GM23248 (cell line): ENCODE measurements at regions not wholly inside any gene's neighbourhood (a gene's known extent, or its start where the extent isn't known, plus 50 kb on each side); places are given as distances from the start of the nearest gene placed in this dataset.

Experiments used
- DNase-seq: peaks from one replicate; pipeline ENCODE4 v3.0.0-alpha.2; 2015
- H2AFZ ChIP-seq: fragments of 200-600 bp; sonication (generic); 2 replicates; pipeline ENCODE4 v1.6.1; 2016; ENCODE audit warnings: antibody characterized with exemption
- H3F3A ChIP-seq: fragments of 200-600 bp; sonication (generic); 2 replicates; pipeline ENCODE4 v1.6.1; 2016; ENCODE audit warnings: mild to moderate bottlenecking, antibody characterized with exemption, mixed run types; ENCODE audit not compliant: insufficient read depth
- H3K27ac ChIP-seq: fragments of 200-600 bp; sonication (generic); 2 replicates; pipeline ENCODE4 v1.5.1; 2016; ENCODE audit warnings: mild to moderate bottlenecking
- H3K27me3 ChIP-seq: fragments of 200-600 bp; sonication (generic); replicated peaks from 2 replicates; pipeline ENCODE4 v1.6.1; 2016; ENCODE audit warnings: mild to moderate bottlenecking; ENCODE audit not compliant: insufficient read depth
- H3K36me3 ChIP-seq: fragments of 200-600 bp; sonication (generic); 2 replicates; pipeline ENCODE4 v1.6.1; 2016; ENCODE audit warnings: low read depth, mild to moderate bottlenecking
- H3K4me1 ChIP-seq: fragments of 200-600 bp; sonication (generic); 2 replicates; pipeline ENCODE4 v1.6.1; 2016; ENCODE audit warnings: mild to moderate bottlenecking; ENCODE audit not compliant: insufficient read depth
- H3K4me2 ChIP-seq: fragments of 200-600 bp; sonication (generic); one replicate; pipeline ENCODE4 v1.6.1; 2016; ENCODE audit warnings: mild to moderate bottlenecking; ENCODE audit not compliant: unreplicated experiment
- H3K4me3 ChIP-seq: fragments of 200-600 bp; sonication (generic); 2 replicates; pipeline ENCODE4 v1.5.1; 2016; ENCODE audit warnings: mild to moderate bottlenecking
- H3K79me2 ChIP-seq: fragments of 200-600 bp; sonication (generic); 2 replicates; pipeline ENCODE4 v1.6.1; 2016; ENCODE audit warnings: mild to moderate bottlenecking; ENCODE audit not compliant: insufficient read depth
- H3K9ac ChIP-seq: fragments of 200-600 bp; sonication (generic); 2 replicates; pipeline ENCODE4 v1.6.1; 2016; ENCODE audit warnings: mild to moderate bottlenecking
- H3K9me2 ChIP-seq: fragments of 200-600 bp; sonication (generic); 2 replicates; pipeline ENCODE4 v1.6.1; 2016; ENCODE audit warnings: mixed run types, mild to moderate bottlenecking, moderate library complexity; ENCODE audit not compliant: insufficient read depth
- H3K9me3 ChIP-seq: fragments of 200-600 bp; sonication (generic); one replicate; pipeline ENCODE4 v1.6.1; 2017; ENCODE audit warnings: low read depth
- H4K20me1 ChIP-seq: fragments of 200-600 bp; sonication (generic); 2 replicates; pipeline ENCODE4 v1.6.0; 2016; ENCODE audit not compliant: insufficient read depth
- EZH2 ChIP-seq: fragments of 200-600 bp; sonication (generic); IDR thresholded peaks from 2 replicates; pipeline ENCODE4 v1.6.1; 2018; ENCODE audit warnings: antibody characterized with exemption, mild to moderate bottlenecking; ENCODE audit not compliant: insufficient read depth, poor library complexity, severe bottlenecking
- EZH2phosphoT487 ChIP-seq: fragments of 200-600 bp; sonication (generic); IDR thresholded peaks from 2 replicates; pipeline ENCODE4 v1.6.1; 2018; ENCODE audit warnings: antibody characterized with exemption, moderate library complexity, mild to moderate bottlenecking, low read depth; ENCODE audit not compliant: insufficient read depth
- WGBS, 2 experiments: methylation state at CpG; one replicate each; pipeline ENCODE4 v1.1.6; 2015 to 2017; ENCODE audit warnings: low lambda C conversion rate in 2 of 2, low coverage in 1 of 2; ENCODE audit errors: missing lambda C conversion rate in 2 of 2; 5-methylcytosine and 5-hydroxymethylcytosine counted together
- in situ Hi-C: fragments of 300-500 bp; cut with MboI; formaldehyde crosslinking; loops from 2 replicates; pipeline ENCODE4 v1.15.0; 2020

GRCh38 chr5:68710514-68710913, 383.3 kb upstream of the SLC30A5 start:
- Histone ChIP-seq H3K36me3 (no peaks in the 10 kb centered on the region), H3K9me3 (no peaks in the 10 kb centered on the region), H3K4me2 (no peak overlapping the region), H3K4me3 (no peak overlapping the region), H3K9ac (no peak overlapping the region), H3K4me1 (no peaks in the 10 kb centered on the region), H3K9me2 (0 out of 2 replicates have a peak, but pooled peaks cover 3% of the 10 kb centered on the region), H3F3A (no peaks in the 10 kb centered on the region), H4K20me1 (no peaks in the 10 kb centered on the region), H2AFZ (no peak overlapping the region), H3K27ac (no peak overlapping the region), H3K27me3 (no peaks in the 10 kb centered on the region), H3K79me2 (no peaks in the 10 kb centered on the region)
- 38 to 56% methylated on average over 1 of the region's 1 CpG for WGBS, 2 experiments
- no peak for DNase-seq
- TF ChIP-seq EZH2 (no peak), EZH2phosphoT487 (no peak)
- in situ Hi-C loops, result no loop called here

GRCh38 chr5:68711293-68712200, 382.3 kb upstream of the SLC30A5 start:
- Histone ChIP-seq H3K4me3 (no peak overlapping the region), H3K9ac (no peak overlapping the region), H3K9me2 (0 out of 2 replicates have a peak, but pooled peaks cover 3% of the 10 kb centered on the region), H4K20me1 (no peaks in the 10 kb centered on the region), H2AFZ (no peak overlapping the region), H3K79me2 (no peaks in the 10 kb centered on the region), H3K27ac (no peak overlapping the region), H3K36me3 (no peaks in the 10 kb centered on the region), H3F3A (no peaks in the 10 kb centered on the region), H3K4me2 (no peak overlapping the region), H3K27me3 (no peaks in the 10 kb centered on the region), H3K4me1 (no peaks in the 10 kb centered on the region), H3K9me3 (no peaks in the 10 kb centered on the region)
- WGBS, 2 experiments, result 81 to 87% methylated on average over 6 of the region's 6 CpGs
- DNase-seq, result no peak
- TF ChIP-seq EZH2 (no peak), EZH2phosphoT487 (no peak)
- in situ Hi-C loops, result no loop called here

- TF ChIP-seq EZH2phosphoT487, result no peak
- no peak for TF ChIP-seq EZH2
- Histone ChIP-seq H3K9ac (no peak overlapping the region), H3K9me3 (no peaks in the 10 kb centered on the region), H3K27ac (no peak overlapping the region), H3K4me2 (no peak overlapping the region), H2AFZ (no peak overlapping the region), H4K20me1 (no peaks in the 10 kb centered on the region), H3F3A (no peaks in the 10 kb centered on the region), H3K27me3 (no peaks in the 10 kb centered on the region), H3K4me1 (no peaks in the 10 kb centered on the region), H3K4me3 (no peak overlapping the region), H3K79me2 (no peaks in the 10 kb centered on the region), H3K9me2 (no peaks in the 10 kb centered on the region), H3K36me3 (no peaks in the 10 kb centered on the region)
- DNase-seq, result no peak
- WGBS, 2 experiments, result 74 to 79% methylated on average over 6 of the region's 6 CpGs
- in situ Hi-C loops, result no loop called here
These were observed 379.0 kb upstream of the SLC30A5 start for GRCh38 chr5:68714810-68715209.

GRCh38 chr5:68720884-68721610, 372.8 kb upstream of the SLC30A5 start:
- Histone ChIP-seq H3K4me1 (no peaks in the 10 kb centered on the region), H3K9ac (no peak overlapping the region), H2AFZ (no peak overlapping the region), H3K27ac (no peak overlapping the region), H3K27me3 (no peaks in the 10 kb centered on the region), H4K20me1 (no peaks in the 10 kb centered on the region), H3K36me3 (no peaks in the 10 kb centered on the region), H3K4me3 (no peak overlapping the region), H3K4me2 (no peak overlapping the region), H3K9me2 (no peaks in the 10 kb centered on the region), H3K9me3 (no peaks in the 10 kb centered on the region), H3F3A (no peaks in the 10 kb centered on the region), H3K79me2 (no peaks in the 10 kb centered on the region)
- in situ Hi-C loops, result no loop called here
- no peak for TF ChIP-seq EZH2phosphoT487
- TF ChIP-seq EZH2, result no peak
- DNase-seq, result no peak
- WGBS, 2 experiments, result 24 to 31% methylated on average over 6 of the region's 6 CpGs
